ENCODE measurements at regions not wholly inside any gene's neighbourhood (a gene's known extent, or its start where the extent isn't known, plus 50 kb on each side); places are given as distances from the start of the nearest gene placed in this dataset.

- no peak for TF ChIP-seq CTCF (IDR thresholded peaks at IDR 0.05; ENCODE audit: low read length, missing control alignments)
- no peak overlapping the region for H3K4me3 ChIP-seq (replicated peaks; ENCODE audit: low read depth, low read length)
- DNase-seq (ENCODE audit: low read depth): no peak
Observed at GRCh38 chr14:30085943-30086342, 158.3 kb upstream of the PRKD1 start.

- H3K4me3 ChIP-seq (replicated peaks; ENCODE audit: low read depth, low read length): no peak overlapping the region
- no peak for TF ChIP-seq CTCF (IDR thresholded peaks at IDR 0.05; ENCODE audit: low read length, missing control alignments)
- DNase-seq (ENCODE audit: low read depth): no peak
Observed at GRCh38 chr14:30088620-30089019, 161.0 kb upstream of the PRKD1 start.

- no peak for DNase-seq (ENCODE audit: low read depth)
Observed at GRCh38 chr14:30108975-30109700, 181.5 kb upstream of the PRKD1 start.

GRCh38 chr14:30114051-30114450 lies 186.4 kb upstream of the PRKD1 start:
- TF ChIP-seq CTCF (IDR thresholded peaks at IDR 0.05; ENCODE audit: low read length, missing control alignments): no peak
- DNase-seq (ENCODE audit: low read depth): no peak
- H3K4me3 ChIP-seq (replicated peaks; ENCODE audit: low read depth, low read length): no peak overlapping the region

More at GRCh38 chr14:30108975-30109700, 181.5 kb upstream of the PRKD1 start:
- TF ChIP-seq CTCF (IDR thresholded peaks at IDR 0.05; ENCODE audit: low read length, missing control alignments): no peak
- no peak overlapping the region for H3K4me3 ChIP-seq (replicated peaks; ENCODE audit: low read depth, low read length)

- DNase-seq (ENCODE audit: low read depth): no peak
- no peak for TF ChIP-seq CTCF (IDR thresholded peaks at IDR 0.05; ENCODE audit: low read length, missing control alignments)
- no peak overlapping the region for H3K4me3 ChIP-seq (replicated peaks; ENCODE audit: low read depth, low read length)
Observed at GRCh38 chr14:30115756-30116155, 188.1 kb upstream of the PRKD1 start.

- no peak overlapping the region for H3K4me3 ChIP-seq (replicated peaks; ENCODE audit: low read depth, low read length)
- TF ChIP-seq CTCF (IDR thresholded peaks at IDR 0.05; ENCODE audit: low read length, missing control alignments): no peak
- no peak for DNase-seq (ENCODE audit: low read depth)
Observed at GRCh38 chr14:30118992-30119640, 191.5 kb upstream of the PRKD1 start.

All from fibroblast of pulmonary artery (primary cell).